HepG2 (cell line): ENCODE measurements at regions not wholly inside any gene's neighbourhood (a gene's known extent, or its start where the extent isn't known, plus 50 kb on each side); places are given as distances from the start of the nearest gene placed in this dataset.

Experiments used
- ATAC-seq: fragments of 200-7000 bp; cut with Tn5 transposase; 3 replicates; pipeline ENCODE4 v1.9.1; 2020; ENCODE audit warnings: mild to moderate bottlenecking, moderate library complexity
- BruUV-seq: library from RNA; stranded (reverse); fragments of 400-500 nt; replicated peaks from 2 replicates; lab custom pipeline; 2021; lab: Mats Ljungman, UMichigan
- CTCF ChIA-PET: fragments of 300-600 bp; formaldehyde crosslinking; extraction: SDS; loops from one replicate; lab custom pipeline; 2021; ENCODE audit warnings: low total read pairs, inconsistent platforms, low intra/inter-chr PET ratio; lab: Yijun Ruan, JAX
- POLR2A ChIA-PET: fragments of 350-600 bp; sonication (Branson Sonifier 250); formaldehyde crosslinking; loops from one replicate; lab custom pipeline; 2020; ENCODE audit warnings: antibody characterized with exemption, inconsistent platforms; lab: Yijun Ruan, JAX
- DNase-seq: peaks from one replicate; pipeline ENCODE4 v3.0.0-alpha.2; 2015; ENCODE audit warnings: low spot score
- FAIRE-seq: peaks from 3 replicates; lab custom pipeline; 2011; peaks lifted over from hg19 to GRCh38; lab: Jason Lieb, UNC
- H2AFZ ChIP-seq: one replicate; pipeline ENCODE4 v1.6.1; 2011; ENCODE audit warnings: low read length, inconsistent platforms
- H3K27ac ChIP-seq: fragments of 300-600 bp; 3 replicates; pipeline ENCODE4 v1.8.0; 2011; ENCODE audit warnings: mixed run types, mild to moderate bottlenecking, mixed read lengths, low read length, inconsistent platforms; ENCODE audit not compliant: insufficient read depth; ENCODE audit errors: extremely low read length
- H3K27me3 ChIP-seq, 2 experiments: fragments of 200-600 bp in 1 of 2; 2 replicates in 1 of 2; 3 replicates in 1 of 2; pipeline versions ENCODE4 v1.6.0 to v1.8.0; 2011; ENCODE audit warnings: low read length in 2 of 2, mild to moderate bottlenecking in 2 of 2, moderate library complexity in 2 of 2, inconsistent platforms in 1 of 2; ENCODE audit not compliant: insufficient read depth in 2 of 2, control insufficient read depth in 1 of 2
- H3K36me3 ChIP-seq, 2 experiments: fragments of 200-600 bp in 1 of 2; replicated peaks in 1 of 2; 2 replicates in 1 of 2; 3 replicates in 1 of 2; pipeline versions ENCODE4 v1.5.1 to v1.8.0; 2011; ENCODE audit warnings: low read length in 2 of 2, inconsistent platforms in 1 of 2; ENCODE audit not compliant: insufficient read depth in 2 of 2, control insufficient read depth in 1 of 2
- H3K4me1 ChIP-seq: 2 replicates; pipeline ENCODE4 v1.5.1; 2012; ENCODE audit warnings: low read length, inconsistent platforms; ENCODE audit not compliant: insufficient read depth
- H3K4me2 ChIP-seq: 2 replicates; pipeline ENCODE4 v1.6.0; 2011; ENCODE audit warnings: low read depth, low read length, inconsistent platforms
- H3K4me3 ChIP-seq, 3 experiments: fragments of 200-600 bp in 1 of 3; sonication (generic), shearing (Covaris generic) in 1 of 3; replicated peaks in 1 of 3; 2 replicates each; pipeline ENCODE4 v1.5.1; 2011 to 2016; ENCODE audit warnings: low read length in 3 of 3, inconsistent platforms in 2 of 3, low read depth in 2 of 3, mild to moderate bottlenecking in 2 of 3, control low read depth in 1 of 3, mixed read lengths in 1 of 3; ENCODE audit not compliant: insufficient read depth in 1 of 3
- H3K79me2 ChIP-seq: one replicate; pipeline ENCODE4 v1.6.1; 2011; ENCODE audit warnings: low read length, inconsistent platforms; ENCODE audit not compliant: insufficient read depth
- H3K9ac ChIP-seq: 2 replicates; pipeline ENCODE4 v1.6.0; 2011; ENCODE audit warnings: mild to moderate bottlenecking, low read depth, low read length, inconsistent platforms; ENCODE audit not compliant: insufficient read depth
- H3K9me3 ChIP-seq: 2 replicates; pipeline ENCODE4 v1.5.1; 2012; ENCODE audit warnings: mild to moderate bottlenecking, low read length
- H4K20me1 ChIP-seq: 2 replicates; pipeline ENCODE4 v1.6.0; 2011; ENCODE audit warnings: inconsistent platforms, mild to moderate bottlenecking, low read length, moderate library complexity; ENCODE audit not compliant: insufficient read depth
- CENPX ChIP-seq: sonication (generic); formaldehyde crosslinking; IDR thresholded peaks from 2 replicates; pipeline ENCODE4 v1.9.0; 2021; ENCODE audit warnings: mild to moderate bottlenecking, missing genetic modification reagents, moderate library complexity
- FOXC1 ChIP-seq: sonication (generic); formaldehyde crosslinking; IDR thresholded peaks from 2 replicates; pipeline ENCODE4 v1.8.0; 2022; ENCODE audit warnings: mild to moderate bottlenecking, missing genetic modification reagents, borderline replicate concordance
- MEIS2 ChIP-seq: sonication (generic); formaldehyde crosslinking; IDR thresholded peaks from 2 replicates; pipeline ENCODE4 v1.9.0; 2021; ENCODE audit warnings: mild to moderate bottlenecking, missing genetic modification reagents
- NAIF1 ChIP-seq: sonication (generic); formaldehyde crosslinking; IDR thresholded peaks from 2 replicates; pipeline ENCODE4 v1.5.0; 2020; ENCODE audit warnings: mild to moderate bottlenecking, missing genetic modification reagents, borderline replicate concordance
- RERE ChIP-seq: IDR thresholded peaks from 2 replicates; pipeline ENCODE4 v1.6.1; 2016; ENCODE audit warnings: low read depth, missing genetic modification reagents, missing compliant biosample characterization
- REXO4 ChIP-seq: sonication (generic); formaldehyde crosslinking; IDR thresholded peaks from 2 replicates; pipeline ENCODE4 v1.8.0; 2022; ENCODE audit warnings: missing genetic modification reagents, mild to moderate bottlenecking, borderline replicate concordance
- RFX3 ChIP-seq: IDR thresholded peaks from 2 replicates; pipeline ENCODE4 v1.6.1; 2016; ENCODE audit warnings: missing biosample characterization, missing genetic modification reagents
- ZNF24 ChIP-seq: fragments of 450-650 bp; IDR thresholded peaks from 2 replicates; pipeline ENCODE4 v1.6.1; 2017; ENCODE audit warnings: antibody characterized with exemption, mild to moderate bottlenecking
- ZSCAN20 ChIP-seq: sonication (generic); formaldehyde crosslinking; IDR thresholded peaks from 2 replicates; pipeline ENCODE4 v1.4.0; 2020; ENCODE audit warnings: missing genetic modification reagents, mild to moderate bottlenecking, borderline replicate concordance
- WGBS: methylation state at CpG from one replicate; pipeline ENCODE4 v1.1.6; 2017; ENCODE audit warnings: low lambda C conversion rate; 5-methylcytosine and 5-hydroxymethylcytosine counted together
- in situ Hi-C: cut with HindIII; loops from 2 replicates; pipeline ENCODE4 v1.10.0; 2017; ENCODE audit warnings: low pct_unique_long_range_greater_than_20kb; ENCODE audit not compliant: extremely low pct_ligation_motif_present
- intact Hi-C: fragments of 100-400 bp; cut with micrococcal nuclease; formaldehyde crosslinking; loops from one replicate; pipeline ENCODE4 v1.10.0; 2022; ENCODE audit not compliant: unreplicated experiment
- TF ChIP-seq, protein P1 (sequence below): IDR thresholded peaks from 2 replicates; pipeline ENCODE4 v1.4.0; 2020; ENCODE audit warnings: mild to moderate bottlenecking, missing genetic modification reagents
- TF ChIP-seq, protein P2 (sequence below): sonication (generic); formaldehyde crosslinking; IDR thresholded peaks from 2 replicates; pipeline ENCODE4 v1.4.0; 2020; ENCODE audit warnings: missing genetic modification reagents
- TF ChIP-seq, protein P3 (sequence below): sonication (generic); formaldehyde crosslinking; IDR thresholded peaks from 2 replicates; pipeline ENCODE4 v1.5.0; 2020; ENCODE audit warnings: missing genetic modification reagents, mild to moderate bottlenecking, borderline replicate concordance

GRCh38 chr2:64361151-64361938, 92.6 kb upstream of the LGALSL start:
- Histone ChIP-seq H3K9me3 (no peaks in the 10 kb centered on the region), H3K4me2 (no peak overlapping the region), H3K4me3 (no peak overlapping the region), H4K20me1 (no peaks in the 10 kb centered on the region), H2AFZ (no peak overlapping the region), H3K4me1 (no peaks in the 10 kb centered on the region), H3K79me2 (no peaks in the 10 kb centered on the region), H3K27ac (no peak overlapping the region), H3K27me3 (peaks cover 0 to 45% of the 10 kb centered on the region in 2 experiments; a peak in 3 of 5 replicates), H3K9ac (no peak overlapping the region), H3K36me3 (no peaks in the 10 kb centered on the region)
- ATAC-seq: no peak
- ChIA-PET POLR2A (no interaction called here), CTCF (no interaction called here)
- DNase-seq: no peak
- BruUV-seq: no TSS peak
- intact Hi-C loops: no loop called here
- no peak for FAIRE-seq
- 35% methylated on average over 12 of the region's 12 CpGs for WGBS
- in situ Hi-C loops: no loop called here
- TF ChIP-seq CENPX (CRISPR knock-in tag) (no peak), MEIS2 (CRISPR knock-in tag) (no peak), RERE (CRISPR knock-in tag) (no peak), REXO4 (CRISPR knock-in tag) (no peak), ZSCAN20 (CRISPR knock-in tag) (no peak), FOXC1 (CRISPR knock-in tag) (no peak), NAIF1 (CRISPR knock-in tag) (no peak), RFX3 (CRISPR knock-in tag) (no peak), ZNF24 (no peak)
- TF ChIP-seq, protein P1, sequence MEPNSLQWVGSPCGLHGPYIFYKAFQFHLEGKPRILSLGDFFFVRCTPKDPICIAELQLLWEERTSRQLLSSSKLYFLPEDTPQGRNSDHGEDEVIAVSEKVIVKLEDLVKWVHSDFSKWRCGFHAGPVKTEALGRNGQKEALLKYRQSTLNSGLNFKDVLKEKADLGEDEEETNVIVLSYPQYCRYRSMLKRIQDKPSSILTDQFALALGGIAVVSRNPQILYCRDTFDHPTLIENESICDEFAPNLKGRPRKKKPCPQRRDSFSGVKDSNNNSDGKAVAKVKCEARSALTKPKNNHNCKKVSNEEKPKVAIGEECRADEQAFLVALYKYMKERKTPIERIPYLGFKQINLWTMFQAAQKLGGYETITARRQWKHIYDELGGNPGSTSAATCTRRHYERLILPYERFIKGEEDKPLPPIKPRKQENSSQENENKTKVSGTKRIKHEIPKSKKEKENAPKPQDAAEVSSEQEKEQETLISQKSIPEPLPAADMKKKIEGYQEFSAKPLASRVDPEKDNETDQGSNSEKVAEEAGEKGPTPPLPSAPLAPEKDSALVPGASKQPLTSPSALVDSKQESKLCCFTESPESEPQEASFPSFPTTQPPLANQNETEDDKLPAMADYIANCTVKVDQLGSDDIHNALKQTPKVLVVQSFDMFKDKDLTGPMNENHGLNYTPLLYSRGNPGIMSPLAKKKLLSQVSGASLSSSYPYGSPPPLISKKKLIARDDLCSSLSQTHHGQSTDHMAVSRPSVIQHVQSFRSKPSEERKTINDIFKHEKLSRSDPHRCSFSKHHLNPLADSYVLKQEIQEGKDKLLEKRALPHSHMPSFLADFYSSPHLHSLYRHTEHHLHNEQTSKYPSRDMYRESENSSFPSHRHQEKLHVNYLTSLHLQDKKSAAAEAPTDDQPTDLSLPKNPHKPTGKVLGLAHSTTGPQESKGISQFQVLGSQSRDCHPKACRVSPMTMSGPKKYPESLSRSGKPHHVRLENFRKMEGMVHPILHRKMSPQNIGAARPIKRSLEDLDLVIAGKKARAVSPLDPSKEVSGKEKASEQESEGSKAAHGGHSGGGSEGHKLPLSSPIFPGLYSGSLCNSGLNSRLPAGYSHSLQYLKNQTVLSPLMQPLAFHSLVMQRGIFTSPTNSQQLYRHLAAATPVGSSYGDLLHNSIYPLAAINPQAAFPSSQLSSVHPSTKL (CRISPR knock-in tag): no peak
- TF ChIP-seq, protein P2, sequence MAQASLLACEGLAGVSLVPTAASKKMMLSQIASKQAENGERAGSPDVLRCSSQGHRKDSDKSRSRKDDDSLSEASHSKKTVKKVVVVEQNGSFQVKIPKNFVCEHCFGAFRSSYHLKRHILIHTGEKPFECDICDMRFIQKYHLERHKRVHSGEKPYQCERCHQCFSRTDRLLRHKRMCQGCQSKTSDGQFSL (CRISPR knock-in tag): no peak
- TF ChIP-seq, protein P3, sequence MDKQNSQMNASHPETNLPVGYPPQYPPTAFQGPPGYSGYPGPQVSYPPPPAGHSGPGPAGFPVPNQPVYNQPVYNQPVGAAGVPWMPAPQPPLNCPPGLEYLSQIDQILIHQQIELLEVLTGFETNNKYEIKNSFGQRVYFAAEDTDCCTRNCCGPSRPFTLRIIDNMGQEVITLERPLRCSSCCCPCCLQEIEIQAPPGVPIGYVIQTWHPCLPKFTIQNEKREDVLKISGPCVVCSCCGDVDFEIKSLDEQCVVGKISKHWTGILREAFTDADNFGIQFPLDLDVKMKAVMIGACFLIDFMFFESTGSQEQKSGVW (CRISPR knock-in tag): no peak
